PFSK-1 (cell line): ENCODE measurements at regions not wholly inside any gene's neighbourhood (a gene's known extent, or its start where the extent isn't known, plus 50 kb on each side); places are given as distances from the start of the nearest gene placed in this dataset.

ENCODE experiments used
- POLR2AphosphoS5 ChIP-seq: IDR thresholded peaks from 2 replicates; pipeline ENCODE4 v1.6.1; 2012; ENCODE audit warnings: low read depth, mild to moderate bottlenecking, control low read depth, low read length, moderate library complexity
- TAF1 ChIP-seq: IDR thresholded peaks from 2 replicates; pipeline ENCODE4 v1.6.1; 2012; ENCODE audit warnings: low read length, control low read depth, borderline replicate concordance; ENCODE audit not compliant: insufficient read depth

DNA sequence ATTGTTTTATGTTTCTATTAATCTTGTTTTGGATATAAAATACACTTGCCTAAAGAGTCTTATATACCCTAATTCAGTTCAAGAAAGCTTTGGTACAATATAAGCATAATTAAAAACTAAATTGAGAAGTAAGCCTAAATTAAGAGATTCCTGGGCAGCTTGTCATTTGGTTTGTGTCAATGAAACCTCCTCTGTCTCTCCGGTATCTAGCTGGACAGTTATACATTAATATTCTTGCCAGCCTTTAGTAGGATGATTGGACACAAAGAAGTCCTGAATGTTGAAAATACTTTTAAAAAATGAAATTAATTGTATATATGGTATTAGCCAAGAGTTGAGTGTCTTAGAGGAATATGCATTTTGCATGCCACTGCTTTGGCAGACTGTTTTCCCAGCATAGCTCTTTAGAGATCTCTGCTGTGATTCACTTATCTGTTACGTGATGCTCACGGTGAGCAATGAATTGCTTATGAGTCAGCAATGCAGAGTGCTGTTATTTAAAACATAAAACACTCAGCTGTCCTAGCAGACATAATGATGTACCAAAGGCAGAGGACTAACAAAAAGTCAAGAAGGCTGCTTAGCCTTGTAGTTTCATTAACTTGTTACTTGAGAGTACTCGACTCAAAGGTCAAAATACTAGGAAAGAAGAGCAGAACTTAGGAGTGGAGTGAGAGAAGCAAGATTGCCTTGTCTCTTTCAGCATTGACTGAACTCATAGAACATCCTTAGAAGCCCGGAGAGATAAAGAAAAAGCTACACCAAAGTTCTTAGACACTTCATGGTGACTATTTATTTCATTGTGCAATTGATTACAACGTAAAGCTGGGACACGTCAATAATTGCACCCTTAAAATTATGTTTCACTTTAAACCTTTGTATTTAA, 1296.1 kb upstream of the PCDH7 start:
- TF ChIP-seq TAF1 (no peak), POLR2AphosphoS5 (no peak)
